Uterus (tissue), 2 donors: ENCODE measurements at regions not wholly inside any gene's neighbourhood (a gene's known extent, or its start where the extent isn't known, plus 50 kb on each side); places are given as distances from the start of the nearest gene placed in this dataset.

Experiments
- POLR2A ChIP-seq, 2 donors: fragments of 450-650 bp; IDR thresholded peaks; one replicate each; pipeline ENCODE4 v1.6.1; 2016; ENCODE audit warnings: antibody characterized with exemption in 2 of 2, mild to moderate bottlenecking in 1 of 2, moderate library complexity in 1 of 2
- TF ChIP-seq, protein P1 (sequence below), 4 experiments: fragments of 200-600 bp in 2 of 4; fragments of 450-650 bp in 2 of 4; sonication (generic) in 2 of 4; IDR thresholded peaks; one replicate each; pipeline ENCODE4 v1.5.1; 2016 to 2019; ENCODE audit warnings: antibody characterized with exemption in 4 of 4, mild to moderate bottlenecking in 2 of 4, moderate library complexity in 1 of 4

DNA sequence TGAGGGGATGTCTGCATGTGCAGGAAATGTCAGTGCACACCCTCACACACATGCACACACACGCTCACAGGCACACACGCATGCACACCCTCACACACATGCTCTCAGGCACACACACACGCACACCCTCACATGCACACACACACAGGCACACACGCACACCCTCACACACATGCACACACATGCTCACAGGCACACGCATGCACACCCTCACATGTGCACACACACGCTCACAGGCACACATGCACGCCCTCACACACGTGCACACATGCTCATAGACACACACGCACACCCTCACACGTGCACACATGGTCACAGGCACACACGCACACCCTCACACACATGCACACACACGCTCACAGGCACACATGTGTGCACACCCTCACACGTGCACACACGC lies 77.6 kb upstream of the ZNF469 start:
- TF ChIP-seq, protein P1, sequence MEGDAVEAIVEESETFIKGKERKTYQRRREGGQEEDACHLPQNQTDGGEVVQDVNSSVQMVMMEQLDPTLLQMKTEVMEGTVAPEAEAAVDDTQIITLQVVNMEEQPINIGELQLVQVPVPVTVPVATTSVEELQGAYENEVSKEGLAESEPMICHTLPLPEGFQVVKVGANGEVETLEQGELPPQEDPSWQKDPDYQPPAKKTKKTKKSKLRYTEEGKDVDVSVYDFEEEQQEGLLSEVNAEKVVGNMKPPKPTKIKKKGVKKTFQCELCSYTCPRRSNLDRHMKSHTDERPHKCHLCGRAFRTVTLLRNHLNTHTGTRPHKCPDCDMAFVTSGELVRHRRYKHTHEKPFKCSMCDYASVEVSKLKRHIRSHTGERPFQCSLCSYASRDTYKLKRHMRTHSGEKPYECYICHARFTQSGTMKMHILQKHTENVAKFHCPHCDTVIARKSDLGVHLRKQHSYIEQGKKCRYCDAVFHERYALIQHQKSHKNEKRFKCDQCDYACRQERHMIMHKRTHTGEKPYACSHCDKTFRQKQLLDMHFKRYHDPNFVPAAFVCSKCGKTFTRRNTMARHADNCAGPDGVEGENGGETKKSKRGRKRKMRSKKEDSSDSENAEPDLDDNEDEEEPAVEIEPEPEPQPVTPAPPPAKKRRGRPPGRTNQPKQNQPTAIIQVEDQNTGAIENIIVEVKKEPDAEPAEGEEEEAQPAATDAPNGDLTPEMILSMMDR (IDR thresholded peaks at IDR 0.05), result no peak
- TF ChIP-seq POLR2A (IDR thresholded peaks at IDR 0.05), result no peak
